Mesenchymal stem cell (in vitro differentiated cells and primary cell): ENCODE measurements at regions not wholly inside any gene's neighbourhood (a gene's known extent, or its start where the extent isn't known, plus 50 kb on each side); places are given as distances from the start of the nearest gene placed in this dataset.

Source experiments
- DNase-seq: peaks from one replicate; pipeline ENCODE4 v3.0.0-alpha.2; 2013
- H2AFZ ChIP-seq: one replicate; pipeline ENCODE4 v1.6.1; 2013; ENCODE audit warnings: low read depth, mild to moderate bottlenecking, control low read depth, inconsistent platforms, low read length, moderate library complexity
- H2AK5ac ChIP-seq: 2 replicates; pipeline ENCODE4 v1.6.1; 2013; ENCODE audit warnings: low read length, moderate library complexity, mild to moderate bottlenecking, inconsistent platforms; ENCODE audit not compliant: severe bottlenecking
- H2BK120ac ChIP-seq: one replicate; pipeline ENCODE4 v1.6.1; 2013; ENCODE audit warnings: low read depth, mild to moderate bottlenecking, inconsistent platforms, low read length, moderate library complexity
- H2BK12ac ChIP-seq, 2 experiments: one replicate each; pipeline ENCODE4 v1.6.1; 2013; ENCODE audit warnings: inconsistent platforms in 2 of 2, low read length in 2 of 2, mild to moderate bottlenecking in 2 of 2, moderate library complexity in 2 of 2, control low read depth in 1 of 2
- H2BK15ac ChIP-seq: one replicate; pipeline ENCODE4 v1.6.1; 2013; ENCODE audit warnings: mild to moderate bottlenecking, low read depth, inconsistent platforms; ENCODE audit not compliant: poor library complexity, severe bottlenecking
- H2BK5ac ChIP-seq: 2 replicates; pipeline ENCODE4 v1.6.1; 2013; ENCODE audit warnings: low read depth, mild to moderate bottlenecking, low read length, control low read depth, inconsistent platforms; ENCODE audit not compliant: poor library complexity, severe bottlenecking
- H3K14ac ChIP-seq, 2 experiments: one replicate each; pipeline ENCODE4 v1.6.1; 2013; ENCODE audit warnings: inconsistent platforms in 2 of 2, low read length in 2 of 2, control low read depth in 1 of 2, mild to moderate bottlenecking in 1 of 2, moderate library complexity in 1 of 2
- H3K18ac ChIP-seq, 2 experiments: one replicate each; pipeline ENCODE4 v1.6.1; 2013; ENCODE audit warnings: inconsistent platforms in 2 of 2, low read length in 2 of 2, control low read depth in 1 of 2, low read depth in 1 of 2, mild to moderate bottlenecking in 1 of 2
- H3K23ac ChIP-seq, 2 experiments: one replicate each; pipeline ENCODE4 v1.6.1; 2013; ENCODE audit warnings: inconsistent platforms in 2 of 2, low read length in 2 of 2, mild to moderate bottlenecking in 2 of 2, moderate library complexity in 2 of 2, control low read depth in 1 of 2
- H3K27ac ChIP-seq: 2 replicates; pipeline ENCODE4 v1.5.1; 2013; ENCODE audit warnings: mild to moderate bottlenecking, moderate library complexity, low read length, control low read depth, inconsistent platforms; ENCODE audit not compliant: poor library complexity, severe bottlenecking
- H3K27me3 ChIP-seq, 2 experiments: 2 replicates each; pipeline versions ENCODE4 v1.6.1 to v1.7.0; 2013; ENCODE audit warnings: low read length in 2 of 2, mild to moderate bottlenecking in 2 of 2, moderate library complexity in 2 of 2, control low read depth in 1 of 2, inconsistent platforms in 1 of 2; ENCODE audit not compliant: control insufficient read depth in 1 of 2, insufficient read depth in 1 of 2
- H3K36me3 ChIP-seq, 2 experiments: 2 replicates each; pipeline versions ENCODE4 v1.6.1 to v1.7.0; 2013; ENCODE audit warnings: low read length in 2 of 2, control low read depth in 1 of 2, inconsistent platforms in 1 of 2, low read depth in 1 of 2, mild to moderate bottlenecking in 1 of 2; ENCODE audit not compliant: insufficient read depth in 2 of 2, control insufficient read depth in 1 of 2
- H3K4ac ChIP-seq, 2 experiments: one replicate each; pipeline ENCODE4 v1.6.1; 2013; ENCODE audit warnings: inconsistent platforms in 2 of 2, low read length in 2 of 2, mild to moderate bottlenecking in 2 of 2, moderate library complexity in 2 of 2, control low read depth in 1 of 2, low read depth in 1 of 2
- H3K4me1 ChIP-seq: 2 replicates; pipeline ENCODE4 v1.6.1; 2013; ENCODE audit warnings: low read depth, low read length, control low read depth; ENCODE audit not compliant: control insufficient read depth, insufficient read depth
- H3K4me2 ChIP-seq: 2 replicates; pipeline ENCODE4 v1.6.1; 2013; ENCODE audit warnings: low read length, mild to moderate bottlenecking, inconsistent platforms; ENCODE audit not compliant: poor library complexity, severe bottlenecking
- H3K4me3 ChIP-seq, 2 experiments: 2 replicates each; pipeline versions ENCODE4 v1.5.1 to v1.7.0; 2013; ENCODE audit warnings: low read length in 2 of 2, mild to moderate bottlenecking in 2 of 2, control low read depth in 1 of 2, low read depth in 1 of 2; ENCODE audit not compliant: insufficient read depth in 1 of 2
- H3K79me1 ChIP-seq: replicated peaks from 2 replicates; pipeline ENCODE4 v1.6.1; 2013; ENCODE audit warnings: mild to moderate bottlenecking, control low read depth, low read length, inconsistent platforms; ENCODE audit not compliant: poor library complexity, severe bottlenecking
- H3K9ac ChIP-seq: 2 replicates; pipeline ENCODE4 v1.7.0; 2013; ENCODE audit warnings: mild to moderate bottlenecking, low read length, moderate library complexity
- H3K9me3 ChIP-seq: 2 replicates; pipeline ENCODE4 v1.7.0; 2013; ENCODE audit warnings: mild to moderate bottlenecking, low read length; ENCODE audit not compliant: control insufficient read depth
- H4K8ac ChIP-seq: one replicate; pipeline ENCODE4 v1.6.1; 2013; ENCODE audit warnings: inconsistent platforms, mild to moderate bottlenecking, low read length, moderate library complexity
- H4K91ac ChIP-seq: one replicate; pipeline ENCODE4 v1.6.1; 2013; ENCODE audit warnings: mild to moderate bottlenecking, low read length, inconsistent platforms
- WGBS: methylation state at CpG from one replicate; pipeline ENCODE4 v1.1.7; 2013; ENCODE audit warnings: mixed read lengths; 5-methylcytosine and 5-hydroxymethylcytosine counted together

DNA sequence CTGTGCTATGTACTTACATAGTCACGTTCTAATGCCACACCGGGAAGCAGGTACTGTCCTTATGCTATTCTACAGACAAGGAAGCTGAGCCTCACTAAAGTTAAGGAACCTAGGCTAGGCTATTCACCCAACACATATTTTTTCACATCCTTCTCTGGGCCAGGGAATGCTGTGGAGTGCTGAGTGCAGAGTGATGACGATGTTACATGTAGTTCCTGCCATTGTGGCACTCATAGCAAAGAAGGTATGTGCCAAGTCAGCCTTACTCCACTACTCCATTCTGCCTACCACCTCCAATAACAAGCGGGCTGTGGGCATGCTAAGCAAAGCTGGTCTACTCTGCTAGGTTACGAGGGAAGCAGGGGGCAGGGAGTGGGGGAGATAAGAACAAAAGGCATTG, 69.8 kb upstream of the SLC25A26 start:
- Histone ChIP-seq H3K4ac (no peak overlapping the region), H2BK15ac (no peak overlapping the region), H3K4me2 (no peak overlapping the region), H3K14ac (no peak overlapping the region), H3K4me1 (no peaks in the 10 kb centered on the region), H2AK5ac (no peak overlapping the region), H4K91ac (no peak overlapping the region), H4K8ac (no peak overlapping the region), H3K4me3 (no peak overlapping the region), H3K9me3 (no peaks in the 10 kb centered on the region), H3K36me3 (no peaks in the 10 kb centered on the region), H3K23ac (no peak overlapping the region), H2BK120ac (no peak overlapping the region), H3K18ac (no peak overlapping the region), H3K27me3 (peaks cover 6 to 28% of the 10 kb centered on the region in 2 experiments), H2BK12ac (no peak overlapping the region), H3K79me1 (no peaks in the 10 kb centered on the region), H2BK5ac (no peak overlapping the region), H3K9ac (no peak overlapping the region), H3K27ac (no peak overlapping the region), H2AFZ (no peak overlapping the region)
- whole genome bisulfite sequencing, result 88% methylated on average over 4 of the region's 5 CpGs
- DNase-seq, result no peak

DNA sequence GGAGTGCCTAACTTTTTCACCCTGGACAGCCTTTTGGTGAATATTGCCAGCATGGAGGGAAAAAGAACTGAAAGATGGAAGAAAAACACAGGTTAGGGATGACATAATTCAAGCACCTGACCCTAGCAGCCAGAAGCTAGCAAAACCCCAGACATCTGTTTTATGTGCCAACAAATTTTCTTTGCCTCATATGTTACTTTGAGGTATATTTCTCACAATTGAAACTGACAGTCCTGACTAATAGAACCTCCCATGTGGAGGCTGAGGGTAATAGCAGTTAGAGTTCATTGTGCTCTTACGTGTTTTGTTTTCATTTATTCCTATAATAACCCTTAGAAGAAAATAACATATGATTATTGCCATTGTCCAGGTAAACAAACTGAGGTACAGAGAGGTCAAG, 71.5 kb upstream of the SLC25A26 start:
- Histone ChIP-seq H3K4me3 (no peak overlapping the region), H3K18ac (no peak overlapping the region), H3K9me3 (no peaks in the 10 kb centered on the region), H3K27ac (no peak overlapping the region), H3K23ac (no peak overlapping the region), H2BK12ac (no peak overlapping the region), H3K14ac (no peak overlapping the region), H2BK15ac (no peak overlapping the region), H3K9ac (no peak overlapping the region), H3K79me1 (no peaks in the 10 kb centered on the region), H4K91ac (no peak overlapping the region), H2AFZ (no peak overlapping the region), H2BK120ac (no peak overlapping the region), H3K4me2 (no peak overlapping the region), H3K36me3 (no peaks in the 10 kb centered on the region), H4K8ac (no peak overlapping the region), H3K4me1 (no peaks in the 10 kb centered on the region), H2AK5ac (no peak overlapping the region), H2BK5ac (no peak overlapping the region), H3K27me3 (peaks cover 6 to 26% of the 10 kb centered on the region in 2 experiments), H3K4ac (no peak overlapping the region)
- WGBS, result no CpG with 5 or more reads among the region's 1 CpG
- no peak for DNase-seq

DNA sequence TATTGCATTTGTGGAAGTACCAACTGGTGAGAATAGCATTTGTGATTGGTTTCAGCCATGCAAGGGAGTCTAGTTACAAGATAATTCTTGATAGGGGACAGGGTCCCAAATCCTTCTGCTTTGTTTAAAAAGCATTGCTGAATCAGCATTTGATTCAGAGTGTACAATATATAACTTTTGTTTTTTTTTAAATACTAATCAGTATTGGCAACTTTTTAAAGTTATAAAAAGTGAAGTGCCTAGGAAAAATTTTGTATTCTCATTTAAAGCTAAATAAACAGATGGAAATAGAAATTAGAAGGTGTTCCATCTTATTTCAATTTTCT, 75.4 kb upstream of the SLC25A26 start:
- no peak overlapping the region for H2BK12ac ChIP-seq
- H2BK5ac ChIP-seq, result no peak overlapping the region
- H3K27ac ChIP-seq, result no peak overlapping the region
- no peaks in the 10 kb centered on the region for H3K4me1 ChIP-seq
- H3K79me1 ChIP-seq, result no peaks in the 10 kb centered on the region
- H3K9ac ChIP-seq, result no peak overlapping the region
- H3K27me3 ChIP-seq, result no peaks in the 10 kb centered on the region
- no peak overlapping the region for H2AFZ ChIP-seq
- H3K9me3 ChIP-seq, result no peaks in the 10 kb centered on the region
- no peak overlapping the region for H3K18ac ChIP-seq
- no peak overlapping the region for H3K4me3 ChIP-seq
- H3K4me2 ChIP-seq, result no peak overlapping the region
- H4K8ac ChIP-seq, result no peak overlapping the region
- H2BK15ac ChIP-seq, result no peak overlapping the region
- H3K23ac ChIP-seq, result no peak overlapping the region
- H3K4ac ChIP-seq, result no peak overlapping the region
- H2BK120ac ChIP-seq, result no peak overlapping the region
- H3K36me3 ChIP-seq, result no peaks in the 10 kb centered on the region
- H4K91ac ChIP-seq, result no peak overlapping the region
- no peak for DNase-seq
- H3K14ac ChIP-seq, result no peak overlapping the region
- H2AK5ac ChIP-seq, result no peak overlapping the region

DNA sequence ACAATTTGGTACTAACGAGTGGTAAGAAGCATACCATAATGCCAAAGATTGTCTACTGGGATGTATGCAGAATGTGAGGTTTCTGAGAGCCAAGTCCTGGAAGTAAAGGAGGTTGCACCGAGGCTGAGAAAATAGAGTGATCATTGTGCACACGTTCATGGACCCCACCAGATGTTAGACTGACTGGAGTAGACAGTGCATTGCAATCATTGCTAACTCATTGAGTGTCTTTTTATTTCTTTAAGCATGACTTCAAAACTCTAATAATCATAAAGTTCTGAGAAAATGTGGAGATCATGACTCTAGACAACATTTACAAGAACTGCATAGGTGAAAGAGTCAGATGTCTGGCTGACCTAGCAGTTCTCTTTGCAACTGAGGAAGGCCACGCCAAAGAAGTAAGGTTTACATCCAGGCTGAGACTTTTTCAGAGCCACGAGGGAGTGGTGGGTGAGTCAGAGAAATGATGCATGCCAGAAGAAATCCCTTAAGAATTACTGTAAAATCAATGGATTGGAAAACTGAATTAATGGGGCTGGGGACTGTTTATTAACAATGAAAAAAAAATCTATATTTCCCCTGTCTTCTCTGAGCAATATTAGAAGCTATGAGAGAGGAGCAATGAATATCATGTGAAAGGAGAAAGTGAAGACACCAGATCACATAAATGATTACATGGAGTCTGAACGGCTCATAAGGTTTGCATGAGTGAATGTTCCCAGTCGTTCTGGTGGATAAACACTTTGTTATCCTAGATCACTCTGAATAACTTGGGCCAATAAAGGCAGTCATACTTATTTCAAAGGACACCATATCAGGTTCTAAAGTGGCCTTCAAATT, 76.0 kb upstream of the SLC25A26 start:
- H2AK5ac ChIP-seq, result no peak overlapping the region
- no peak overlapping the region for H3K4me2 ChIP-seq
- no peaks in the 10 kb centered on the region for H3K27me3 ChIP-seq
- no peak overlapping the region for H4K91ac ChIP-seq
- no peak overlapping the region for H3K14ac ChIP-seq
- no peak overlapping the region for H2BK15ac ChIP-seq
- no peak overlapping the region for H2BK12ac ChIP-seq
- no peak overlapping the region for H3K4me3 ChIP-seq
- H4K8ac ChIP-seq, result no peak overlapping the region
- H2BK120ac ChIP-seq, result no peak overlapping the region
- no peaks in the 10 kb centered on the region for H3K36me3 ChIP-seq
- H3K4me1 ChIP-seq, result no peaks in the 10 kb centered on the region
- no peak overlapping the region for H3K18ac ChIP-seq
- WGBS, result 66% methylated on average over 7 of the region's 7 CpGs
- H3K9ac ChIP-seq, result no peak overlapping the region
- H3K27ac ChIP-seq, result no peak overlapping the region
- peak; percentile 19 for DNase-seq
- H3K9me3 ChIP-seq, result no peaks in the 10 kb centered on the region
- H2BK5ac ChIP-seq, result no peak overlapping the region
- no peak overlapping the region for H3K23ac ChIP-seq
- H3K4ac ChIP-seq, result no peak overlapping the region
- H3K79me1 ChIP-seq, result no peaks in the 10 kb centered on the region
- no peak overlapping the region for H2AFZ ChIP-seq
